ENCODE measurements at regions not wholly inside any gene's neighbourhood (a gene's known extent, or its start where the extent isn't known, plus 50 kb on each side); places are given as distances from the start of the nearest gene placed in this dataset.

DNA sequence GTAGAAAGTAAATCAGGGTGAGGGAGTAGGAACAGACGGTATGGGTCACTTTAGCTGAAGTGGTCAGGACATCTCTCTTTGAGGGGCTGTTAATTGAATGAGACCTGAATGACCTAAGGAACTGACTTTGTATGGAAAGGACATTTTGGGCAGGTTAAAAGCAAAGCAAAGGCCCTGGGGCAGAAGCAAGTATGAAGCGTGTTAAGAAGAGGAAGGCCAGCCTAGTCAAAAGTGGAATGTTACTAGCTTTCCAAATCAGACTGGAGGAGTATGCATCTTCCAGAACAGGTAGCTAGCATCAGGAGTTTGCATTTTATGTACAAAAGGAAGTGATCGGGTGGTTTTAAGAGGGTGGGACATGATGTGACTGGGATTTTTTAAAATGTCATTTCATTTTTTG, 70.9 kb upstream of the PCGF5 start:
- DNase-seq: no peak

GRCh38 chr10:91150631-91151030, 69.8 kb upstream of the PCGF5 start:
- no peak for DNase-seq

GRCh38 chr10:91153508-91153907, 67.0 kb upstream of the PCGF5 start:
- DNase-seq: no peak

- DNase-seq: no peak
These were observed 65.6 kb upstream of the PCGF5 start for GRCh38 chr10:91154842-91155241.

DNA sequence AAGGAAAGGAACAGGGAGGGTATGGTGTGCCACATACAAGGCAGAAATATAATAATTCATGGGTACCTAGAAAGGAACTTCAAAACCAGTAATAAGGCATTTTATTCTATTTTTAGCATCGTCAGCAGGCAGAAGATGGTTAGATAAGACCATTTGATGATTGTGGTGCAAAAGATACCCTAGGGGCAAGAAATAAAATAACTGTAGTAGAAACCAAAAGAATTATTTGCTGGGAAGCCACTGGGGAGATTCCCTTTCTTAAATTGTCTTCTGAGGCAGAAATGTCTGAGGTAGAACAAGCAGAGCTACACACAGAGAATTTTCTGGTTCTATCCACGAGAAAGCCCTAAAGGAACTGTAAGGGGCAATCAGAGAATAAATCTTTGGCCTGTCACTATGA, 64.3 kb upstream of the PCGF5 start:
- DNase-seq: no peak

DNA sequence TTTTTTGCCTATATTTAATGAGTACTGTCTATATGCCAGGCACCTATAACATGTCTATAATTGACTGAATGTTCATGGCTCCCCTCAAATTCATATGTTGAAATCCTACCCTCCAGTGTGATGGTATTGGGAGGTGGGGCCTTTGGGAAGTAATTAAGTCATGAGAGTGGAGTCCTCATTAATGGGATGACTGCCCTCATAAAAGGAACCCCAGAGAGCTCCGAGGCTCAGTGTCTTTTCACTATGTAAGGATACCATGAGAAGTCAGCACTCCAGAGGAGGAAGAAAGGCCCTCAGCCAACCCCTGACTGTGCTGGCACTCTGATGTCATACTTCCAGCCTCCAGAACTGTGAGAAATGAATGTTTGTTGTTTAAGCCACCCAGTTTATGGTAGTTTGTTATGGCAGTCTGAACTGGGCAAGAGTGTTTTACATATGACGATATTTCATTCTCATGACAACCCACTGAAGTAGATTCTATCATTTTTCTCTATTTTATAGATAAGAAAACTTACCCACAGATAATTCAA, 61.1 kb upstream of the PCGF5 start:
- DNase-seq: no peak

DNA sequence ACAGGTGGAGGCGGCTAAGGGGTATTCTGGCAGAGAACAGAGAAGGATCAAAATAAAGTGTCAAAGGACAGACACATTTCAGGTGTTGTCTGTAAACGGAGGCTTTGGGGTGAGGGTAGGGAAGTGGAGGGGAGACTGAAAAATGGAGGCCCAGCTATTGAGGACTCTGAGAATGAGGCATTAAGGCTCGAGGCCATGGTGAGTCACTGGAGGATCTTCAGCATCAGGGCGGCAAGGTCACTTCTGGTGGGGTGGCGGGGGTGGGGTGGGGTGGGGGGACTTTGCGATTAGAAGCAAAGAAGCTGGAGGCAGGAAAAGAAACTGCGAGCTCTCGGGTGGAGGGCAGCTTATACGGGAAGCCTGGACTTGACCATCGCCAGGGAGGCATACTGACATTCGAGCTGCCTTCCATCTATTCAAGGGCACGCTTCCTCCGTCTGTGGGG, 58.4 kb upstream of the PCGF5 start:
- peak; percentile 17 for DNase-seq

DNA sequence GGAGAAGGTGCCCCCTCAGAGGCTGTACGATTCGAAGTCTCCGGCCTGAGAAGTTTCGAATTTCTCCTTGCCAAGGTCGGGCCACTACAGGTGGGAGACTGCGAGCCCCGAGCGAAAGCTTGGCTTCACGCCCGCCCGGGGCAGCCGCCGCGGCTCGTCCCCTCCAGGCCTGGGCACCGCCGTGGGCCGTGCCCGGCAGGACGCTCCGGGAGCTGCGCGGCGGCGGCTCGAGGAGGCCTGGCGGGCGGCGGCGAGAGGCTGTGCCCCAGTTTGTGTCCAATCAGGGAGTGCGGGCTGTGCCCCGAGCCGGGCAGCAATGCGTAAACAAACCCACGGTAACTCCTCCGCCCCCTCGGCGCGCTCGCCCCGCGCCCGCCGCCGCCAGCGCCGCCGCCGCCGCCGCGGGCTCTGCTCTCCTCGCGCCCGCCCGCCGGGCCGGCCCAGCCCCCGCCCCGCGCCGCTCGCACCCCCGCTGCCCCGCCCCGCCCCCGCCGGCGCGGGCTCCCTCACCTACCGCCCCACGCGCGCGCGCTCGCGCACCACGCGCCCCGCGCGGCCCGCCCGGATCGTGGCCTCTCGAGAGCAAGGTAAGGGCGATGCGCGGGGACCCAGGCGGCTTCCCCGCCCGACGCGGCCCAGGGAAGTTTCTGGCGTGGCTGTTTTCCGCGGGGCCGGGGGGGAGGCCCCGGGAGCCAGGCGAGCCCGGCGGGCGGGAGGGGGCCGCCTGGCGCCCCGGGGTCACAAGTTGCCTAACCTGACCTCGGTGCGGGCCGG, 57.8 kb upstream of the PCGF5 start:
- DNase-seq: peak; percentile 57

GRCh38 chr10:91163269-91163868, 57.1 kb upstream of the PCGF5 start:
- peak; percentile 60 for DNase-seq

DNA sequence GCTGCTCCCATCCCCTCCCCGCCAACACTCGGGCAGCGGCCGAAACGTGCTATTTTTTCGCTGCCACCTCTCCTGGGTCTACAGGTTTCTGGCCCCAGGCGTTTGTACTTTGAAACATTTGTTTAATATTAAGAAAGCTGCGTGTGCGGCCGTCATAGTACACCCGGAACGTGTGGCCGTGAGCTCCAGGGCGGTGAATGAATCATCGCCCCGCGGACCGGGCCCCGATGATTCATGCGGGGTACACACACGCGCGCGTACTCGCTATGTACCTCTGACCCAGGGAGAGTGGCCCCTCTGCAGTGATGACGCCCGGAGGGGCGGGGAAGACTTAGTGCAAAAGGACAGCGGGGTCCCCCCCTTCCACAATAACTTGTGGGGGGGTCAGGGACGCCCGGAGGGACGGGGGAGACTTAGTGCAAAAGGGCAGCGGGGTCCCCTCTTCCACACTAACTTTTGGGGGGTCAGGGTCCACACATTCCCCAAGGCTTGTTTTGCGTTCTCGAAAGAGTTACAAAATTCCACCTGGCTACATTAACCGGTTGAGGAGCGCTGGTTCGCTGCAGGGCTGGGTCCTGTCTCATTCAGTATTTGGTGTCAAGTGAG, 56.5 kb upstream of the PCGF5 start:
- DNase-seq: peak; percentile 41

- no peak for DNase-seq
These were observed 55.9 kb upstream of the PCGF5 start for GRCh38 chr10:91164520-91165065.

DNA sequence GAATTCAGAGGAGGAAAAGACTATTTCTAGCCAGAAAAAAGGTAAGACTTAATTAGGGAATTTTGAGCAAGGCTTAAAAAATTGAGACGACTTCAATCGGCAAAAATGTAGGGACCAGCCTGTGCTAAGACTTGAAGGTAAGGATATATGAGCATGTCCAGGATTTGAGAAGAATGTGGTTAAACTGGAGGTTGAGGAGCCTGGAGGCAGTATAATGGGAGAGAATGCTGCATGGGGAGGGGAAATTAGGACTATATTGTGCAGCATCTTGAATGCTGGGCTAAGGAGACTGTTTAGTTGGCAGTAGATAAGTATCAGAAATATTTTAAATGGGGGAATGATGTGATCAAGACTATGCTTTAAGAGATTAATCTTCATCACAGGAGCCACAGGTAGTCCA, 53.1 kb upstream of the PCGF5 start:
- DNase-seq: no peak

- no peak for DNase-seq
These were observed 50.0 kb upstream of the PCGF5 start for GRCh38 chr10:91170418-91170817.
